ENCODE measurements at regions not wholly inside any gene's neighbourhood (a gene's known extent, or its start where the extent isn't known, plus 50 kb on each side); places are given as distances from the start of the nearest gene placed in this dataset.
"Not testable (repeated sequence)": the region's sequence is repeated elsewhere in the genome, so short reads cannot be mapped to it uniquely, and the experiment has no call there.

GRCh38 chr6:139961190-139961589, 586.7 kb upstream of the CITED2 start:
- H3K27me3 Mint-ChIP-seq (ENCODE audit: insufficient read depth): no peaks in the 10 kb centered on the region
- DNase-seq: no peak
- no peak for TF ChIP-seq CTCF (IDR thresholded peaks at IDR 0.05)
- H3K4me1 Mint-ChIP-seq (ENCODE audit: low read depth): peaks cover 44% of the 10 kb centered on the region
- H3K36me3 Mint-ChIP-seq (ENCODE audit: low read depth): peaks cover under 1% of the 10 kb centered on the region; the same call in 1 of the 2 replicates
- no peak overlapping the region for H3K27ac Mint-ChIP-seq
- no peaks in the 10 kb centered on the region for H3K9me3 Mint-ChIP-seq
- H3K4me3 Mint-ChIP-seq: no peak overlapping the region

GRCh38 chr6:139960671-139961070, 586.2 kb upstream of the CITED2 start:
- no peak for TF ChIP-seq CTCF (IDR thresholded peaks at IDR 0.05)
- Mint-ChIP-seq H3K9me3 (peaks cover 2% of the 10 kb centered on the region; the same call in 1 of the 2 replicates), H3K4me3 (no peak overlapping the region), H3K36me3 (ENCODE audit: low read depth) (peaks cover 5% of the 10 kb centered on the region), H3K27me3 (ENCODE audit: insufficient read depth) (no peaks in the 10 kb centered on the region), H3K27ac (no peak overlapping the region), H3K4me1 (ENCODE audit: low read depth) (peaks cover 39% of the 10 kb centered on the region)
- DNase-seq: no peak

- peaks cover 15% of the 10 kb centered on the region; the same call in 1 of the 2 replicates for H3K9me3 Mint-ChIP-seq
- TF ChIP-seq CTCF (IDR thresholded peaks at IDR 0.05): no peak
- peaks cover 4% of the 10 kb centered on the region for H3K4me1 Mint-ChIP-seq (ENCODE audit: low read depth)
- no peak overlapping the region for H3K27ac Mint-ChIP-seq
- H3K36me3 Mint-ChIP-seq (ENCODE audit: low read depth): peaks cover 19% of the 10 kb centered on the region
- no peak for DNase-seq
- H3K27me3 Mint-ChIP-seq (ENCODE audit: insufficient read depth): no peaks in the 10 kb centered on the region; the same call in 1 of the 2 replicates
- H3K4me3 Mint-ChIP-seq: no peak overlapping the region
These were observed 581.1 kb upstream of the CITED2 start for GRCh38 chr6:139955366-139956155.

- no peak overlapping the region for H3K27ac Mint-ChIP-seq
- H3K4me3 Mint-ChIP-seq: no peak overlapping the region
- TF ChIP-seq CTCF (IDR thresholded peaks at IDR 0.05): no peak
These were observed 580.1 kb upstream of the CITED2 start for GRCh38 chr6:139954463-139955071.

GRCh38 chr6:139953780-139954179, 579.3 kb upstream of the CITED2 start:
- H3K27me3 Mint-ChIP-seq (ENCODE audit: insufficient read depth); DNase-seq; H3K27ac Mint-ChIP-seq; H3K4me1 Mint-ChIP-seq (ENCODE audit: low read depth); H3K4me3 Mint-ChIP-seq: not testable (repeated sequence)
- Mint-ChIP-seq H3K36me3 (ENCODE audit: low read depth) (peaks cover 19% of the 10 kb centered on the region), H3K9me3 (peaks cover 15% of the 10 kb centered on the region; the same call in 1 of the 2 replicates)

More at GRCh38 chr6:139954463-139955071, 580.1 kb upstream of the CITED2 start:
- Mint-ChIP-seq H3K4me1 (ENCODE audit: low read depth) (no peaks in the 10 kb centered on the region), H3K27me3 (ENCODE audit: insufficient read depth) (no peaks in the 10 kb centered on the region; the same call in 1 of the 2 replicates), H3K36me3 (ENCODE audit: low read depth) (peaks cover 19% of the 10 kb centered on the region), H3K9me3 (peaks cover 15% of the 10 kb centered on the region; the same call in 1 of the 2 replicates)
- DNase-seq: no peak

- no peak overlapping the region for H3K4me3 Mint-ChIP-seq
- H3K4me1 Mint-ChIP-seq (ENCODE audit: low read depth): no peaks in the 10 kb centered on the region
- no peak for TF ChIP-seq CTCF (IDR thresholded peaks at IDR 0.05)
- DNase-seq: no peak
- peaks cover 28% of the 10 kb centered on the region for H3K36me3 Mint-ChIP-seq (ENCODE audit: low read depth)
- no peak overlapping the region for H3K27ac Mint-ChIP-seq
- no peaks in the 10 kb centered on the region; the same call in 1 of the 2 replicates for H3K27me3 Mint-ChIP-seq (ENCODE audit: insufficient read depth)
- peaks cover 22% of the 10 kb centered on the region; the same call in 1 of the 2 replicates for H3K9me3 Mint-ChIP-seq
These were observed 576.7 kb upstream of the CITED2 start for GRCh38 chr6:139951172-139951571.

Measured in HFFc6 (cell line).